Fibroblast of pulmonary artery (primary cell): ENCODE measurements at regions not wholly inside any gene's neighbourhood (a gene's known extent, or its start where the extent isn't known, plus 50 kb on each side); places are given as distances from the start of the nearest gene placed in this dataset.

Experiments used
- DNase-seq: peaks from one replicate; pipeline ENCODE4 v3.0.0-alpha.2; 2010; ENCODE audit warnings: low read depth
- H3K4me3 ChIP-seq: replicated peaks from 2 replicates; pipeline ENCODE4 v1.5.1; 2011; ENCODE audit warnings: low read depth, mild to moderate bottlenecking, control low read depth, low read length, moderate library complexity
- CTCF ChIP-seq: IDR thresholded peaks from 2 replicates; pipeline ENCODE4 v1.5.1; 2011; ENCODE audit warnings: mild to moderate bottlenecking, control low read depth, low read length, inconsistent platforms; ENCODE audit errors: missing control alignments

GRCh38 chr6:145077382-145077781 lies 657.9 kb downstream of the EPM2A start:
- no peak for TF ChIP-seq CTCF
- no peak overlapping the region for H3K4me3 ChIP-seq
- no peak for DNase-seq

GRCh38 chr6:145080651-145081050 lies 654.7 kb downstream of the EPM2A start:
- no peak for TF ChIP-seq CTCF
- no peak for DNase-seq
- no peak overlapping the region for H3K4me3 ChIP-seq

GRCh38 chr6:145081677-145082076 lies 653.6 kb downstream of the EPM2A start:
- no peak for TF ChIP-seq CTCF
- no peak for DNase-seq
- H3K4me3 ChIP-seq = no peak overlapping the region

GRCh38 chr6:145082359-145082758 lies 653.0 kb downstream of the EPM2A start:
- no peak for TF ChIP-seq CTCF
- H3K4me3 ChIP-seq = no peak overlapping the region
- DNase-seq = no peak

- no peak for TF ChIP-seq CTCF
- peak; percentile 64 for DNase-seq
- no peak overlapping the region for H3K4me3 ChIP-seq
Observed at GRCh38 chr6:145086197-145086596, 649.1 kb downstream of the EPM2A start.

GRCh38 chr6:145087034-145087433 lies 648.3 kb downstream of the EPM2A start:
- peak; percentile 5 for DNase-seq
- TF ChIP-seq CTCF = no peak

GRCh38 chr6:145090801-145091585 lies 644.3 kb downstream of the EPM2A start:
- DNase-seq = no peak
- no peak for TF ChIP-seq CTCF
- no peak overlapping the region for H3K4me3 ChIP-seq

More at GRCh38 chr6:145087034-145087433, 648.3 kb downstream of the EPM2A start:
- H3K4me3 ChIP-seq = no peak overlapping the region
